Spleen (tissue), 7 donors: ENCODE measurements at regions not wholly inside any gene's neighbourhood (a gene's known extent, or its start where the extent isn't known, plus 50 kb on each side); places are given as distances from the start of the nearest gene placed in this dataset.

Experiments
- POLR2A ChIP-seq, 3 donors: fragments of 450-650 bp; IDR thresholded peaks; one replicate each; pipeline ENCODE4 v1.5.1; 2017; ENCODE audit warnings: antibody characterized with exemption in 3 of 3, mild to moderate bottlenecking in 1 of 3
- TF ChIP-seq, protein P1 (sequence below), 11 experiments: fragments of 200-600 bp in 7 of 11; fragments of 450-650 bp in 4 of 11; sonication (generic) in 4 of 11; IDR thresholded peaks in 8 of 11; conservative IDR thresholded peaks in 3 of 11; 1 replicate in 7 of 11; 2 replicates in 4 of 11; pipeline versions ENCODE4 v1.4.0 to v1.8.0; 2016 to 2021; ENCODE audit warnings: antibody characterized with exemption in 11 of 11, inconsistent platforms in 4 of 11, mild to moderate bottlenecking in 1 of 11
- donor health status: DM: no; HTN: no; CAD: no; lungs with moderate emphysema.
- donor health status: DM: no; HTN: no; CAD: no.
- donor health status: DM: no; HTN: no; CAD: no.

DNA sequence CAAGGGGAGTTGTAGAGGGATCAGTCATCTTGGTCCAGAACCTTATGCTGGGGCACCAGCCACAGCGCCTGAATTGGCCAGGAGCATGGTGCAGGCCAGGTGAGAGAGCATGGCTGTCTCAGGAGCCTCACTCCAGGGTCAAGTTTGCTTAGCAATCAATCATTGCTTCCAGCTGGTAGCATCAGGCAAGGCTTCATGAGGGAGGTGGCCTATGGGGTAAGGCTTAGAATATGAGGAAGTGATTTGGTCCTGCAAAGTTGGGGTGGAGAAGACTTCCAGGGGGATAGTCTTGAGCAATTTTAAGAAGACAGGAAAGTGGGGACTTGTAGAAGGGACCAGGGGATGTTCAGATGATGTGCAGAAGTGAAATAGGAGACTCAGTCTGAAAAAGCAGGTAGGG is 53.9 kb upstream of the PITX1 start:
- TF ChIP-seq POLR2A (IDR thresholded peaks at IDR 0.05), result no peak
- TF ChIP-seq, protein P1, sequence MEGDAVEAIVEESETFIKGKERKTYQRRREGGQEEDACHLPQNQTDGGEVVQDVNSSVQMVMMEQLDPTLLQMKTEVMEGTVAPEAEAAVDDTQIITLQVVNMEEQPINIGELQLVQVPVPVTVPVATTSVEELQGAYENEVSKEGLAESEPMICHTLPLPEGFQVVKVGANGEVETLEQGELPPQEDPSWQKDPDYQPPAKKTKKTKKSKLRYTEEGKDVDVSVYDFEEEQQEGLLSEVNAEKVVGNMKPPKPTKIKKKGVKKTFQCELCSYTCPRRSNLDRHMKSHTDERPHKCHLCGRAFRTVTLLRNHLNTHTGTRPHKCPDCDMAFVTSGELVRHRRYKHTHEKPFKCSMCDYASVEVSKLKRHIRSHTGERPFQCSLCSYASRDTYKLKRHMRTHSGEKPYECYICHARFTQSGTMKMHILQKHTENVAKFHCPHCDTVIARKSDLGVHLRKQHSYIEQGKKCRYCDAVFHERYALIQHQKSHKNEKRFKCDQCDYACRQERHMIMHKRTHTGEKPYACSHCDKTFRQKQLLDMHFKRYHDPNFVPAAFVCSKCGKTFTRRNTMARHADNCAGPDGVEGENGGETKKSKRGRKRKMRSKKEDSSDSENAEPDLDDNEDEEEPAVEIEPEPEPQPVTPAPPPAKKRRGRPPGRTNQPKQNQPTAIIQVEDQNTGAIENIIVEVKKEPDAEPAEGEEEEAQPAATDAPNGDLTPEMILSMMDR (IDR thresholded peaks at IDR 0.05 in 8 of 11, conservative IDR thresholded peaks at IDR 0.05 in 3 of 11), result no peak
